GM21423 (cell line): ENCODE measurements at regions not wholly inside any gene's neighbourhood (a gene's known extent, or its start where the extent isn't known, plus 50 kb on each side); places are given as distances from the start of the nearest gene placed in this dataset.

Experiments
- ATAC-seq: cut with Tn5 transposase; IDR thresholded peaks from one replicate; pipeline ENCODE4 v1.9.1; 2021; ENCODE audit warnings: mild to moderate bottlenecking, moderate library complexity; ENCODE audit not compliant: unreplicated experiment

- no peak for ATAC-seq
Observed at GRCh38 chr2:183606718-183607085, 482.5 kb downstream of the NUP35 start.

GRCh38 chr2:183607995-183608394 lies 483.8 kb downstream of the NUP35 start:
- no peak for ATAC-seq

- no peak for ATAC-seq
Observed at GRCh38 chr2:183608747-183609146, 484.5 kb downstream of the NUP35 start.

GRCh38 chr2:183610724-183611123 lies 486.5 kb downstream of the NUP35 start:
- ATAC-seq: no peak

GRCh38 chr2:183614799-183615435 lies 490.7 kb downstream of the NUP35 start:
- ATAC-seq: no peak

- ATAC-seq: no peak
Observed at GRCh38 chr2:183623227-183623626, 499.0 kb downstream of the NUP35 start.

- no peak for ATAC-seq
Observed at GRCh38 chr2:183630964-183631363, 506.7 kb downstream of the NUP35 start.

GRCh38 chr2:183656121-183656520 lies 531.9 kb downstream of the NUP35 start:
- no peak for ATAC-seq

GRCh38 chr2:183665425-183665824 lies 541.2 kb downstream of the NUP35 start:
- no peak for ATAC-seq

GRCh38 chr2:183666031-183666430 lies 541.8 kb downstream of the NUP35 start:
- no peak for ATAC-seq

GRCh38 chr2:183671233-183671632 lies 547.0 kb downstream of the NUP35 start:
- ATAC-seq: no peak

- ATAC-seq: no peak
Observed at GRCh38 chr2:183678908-183679307, 554.7 kb downstream of the NUP35 start.

- no peak for ATAC-seq
Observed at GRCh38 chr2:183680573-183680972, 556.3 kb downstream of the NUP35 start.

- ATAC-seq: no peak
Observed at GRCh38 chr2:183684686-183685085, 560.4 kb downstream of the NUP35 start.

- ATAC-seq: no peak
Observed at GRCh38 chr2:183696028-183696427, 571.8 kb downstream of the NUP35 start.

- ATAC-seq: no peak
Observed at GRCh38 chr2:183709829-183710228, 585.6 kb downstream of the NUP35 start.

- ATAC-seq: no peak
Observed at GRCh38 chr2:183718246-183718645, 594.0 kb downstream of the NUP35 start.

- ATAC-seq: no peak
Observed at GRCh38 chr2:183723278-183723677, 599.0 kb downstream of the NUP35 start.

GRCh38 chr2:183729380-183729779 lies 605.1 kb downstream of the NUP35 start:
- ATAC-seq: no peak

GRCh38 chr2:183740241-183740640 lies 616.0 kb downstream of the NUP35 start:
- ATAC-seq: no peak

- ATAC-seq: no peak
Observed at GRCh38 chr2:183752571-183752970, 628.3 kb downstream of the NUP35 start.

- ATAC-seq: no peak
Observed at GRCh38 chr2:183759033-183759432, 634.8 kb downstream of the NUP35 start.

GRCh38 chr2:183773775-183774174 lies 649.5 kb downstream of the NUP35 start:
- ATAC-seq: no peak
